ENCODE measurements at regions not wholly inside any gene's neighbourhood (a gene's known extent, or its start where the extent isn't known, plus 50 kb on each side); places are given as distances from the start of the nearest gene placed in this dataset.

- DNase-seq (ENCODE audit: low spot score): no peak
Observed at GRCh38 chr22:34159491-34159890, 239.2 kb upstream of the LARGE1 start.

GRCh38 chr22:34160141-34160783 lies 240.0 kb upstream of the LARGE1 start:
- no peak for DNase-seq (ENCODE audit: low spot score)

GRCh38 chr22:34161431-34162123 lies 241.3 kb upstream of the LARGE1 start:
- no peak for DNase-seq (ENCODE audit: low spot score)

- DNase-seq (ENCODE audit: low spot score): no peak
Observed at GRCh38 chr22:34198976-34199375, 278.7 kb upstream of the LARGE1 start.

- no peak for DNase-seq (ENCODE audit: low spot score)
Observed at GRCh38 chr22:34210301-34210700, 290.0 kb upstream of the LARGE1 start.

- no peak for DNase-seq (ENCODE audit: low spot score)
Observed at GRCh38 chr22:34214372-34214771, 294.1 kb upstream of the LARGE1 start.

GRCh38 chr22:34225278-34225677 lies 305.0 kb upstream of the LARGE1 start:
- no peak for DNase-seq (ENCODE audit: low spot score)

GRCh38 chr22:34236527-34236926 lies 316.3 kb upstream of the LARGE1 start:
- DNase-seq (ENCODE audit: low spot score): no peak

- no peak for DNase-seq (ENCODE audit: low spot score)
Observed at GRCh38 chr22:34239421-34239820, 319.1 kb upstream of the LARGE1 start.

GRCh38 chr22:34243023-34243422 lies 322.7 kb upstream of the LARGE1 start:
- no peak for DNase-seq (ENCODE audit: low spot score)

GRCh38 chr22:34255042-34255441 lies 334.8 kb upstream of the LARGE1 start:
- DNase-seq (ENCODE audit: low spot score): no peak

- DNase-seq (ENCODE audit: low spot score): no peak
Observed at GRCh38 chr22:34278121-34278520, 357.8 kb upstream of the LARGE1 start.

GRCh38 chr22:34281738-34282137 lies 361.5 kb upstream of the LARGE1 start:
- no peak for DNase-seq (ENCODE audit: low spot score)

- DNase-seq (ENCODE audit: low spot score): no peak
Observed at GRCh38 chr22:34283844-34284243, 363.6 kb upstream of the LARGE1 start.

GRCh38 chr22:34293324-34293723 lies 373.0 kb upstream of the LARGE1 start:
- DNase-seq (ENCODE audit: low spot score): no peak

GRCh38 chr22:34294476-34294875 lies 374.2 kb upstream of the LARGE1 start:
- DNase-seq (ENCODE audit: low spot score): no peak

- DNase-seq (ENCODE audit: low spot score): no peak
Observed at GRCh38 chr22:34294986-34295385, 374.7 kb upstream of the LARGE1 start.

- DNase-seq (ENCODE audit: low spot score): no peak
Observed at GRCh38 chr22:34296461-34296860, 376.2 kb upstream of the LARGE1 start.

GRCh38 chr22:34297536-34298120 lies 377.4 kb upstream of the LARGE1 start:
- no peak for DNase-seq (ENCODE audit: low spot score)

- no peak for DNase-seq (ENCODE audit: low spot score)
Observed at GRCh38 chr22:34299496-34299895, 379.2 kb upstream of the LARGE1 start.

- no peak for DNase-seq (ENCODE audit: low spot score)
Observed at GRCh38 chr22:34301569-34301968, 381.3 kb upstream of the LARGE1 start.

- DNase-seq (ENCODE audit: low spot score): no peak
Observed at GRCh38 chr22:34303656-34304055, 383.4 kb upstream of the LARGE1 start.

- DNase-seq (ENCODE audit: low spot score): no peak
Observed at GRCh38 chr22:34306361-34306760, 386.1 kb upstream of the LARGE1 start.

GRCh38 chr22:34308101-34308500 lies 387.8 kb upstream of the LARGE1 start:
- no peak for DNase-seq (ENCODE audit: low spot score)

Data from left forelimb (tissue), 1 donor.